Ecto neural progenitor cell (in vitro differentiated cells): ENCODE measurements at regions not wholly inside any gene's neighbourhood (a gene's known extent, or its start where the extent isn't known, plus 50 kb on each side); places are given as distances from the start of the nearest gene placed in this dataset.
"Not testable (repeated sequence)": the region's sequence is repeated elsewhere in the genome, so short reads cannot be mapped to it uniquely, and the experiment has no call there.

Experiments
- DNase-seq: peaks from one replicate; pipeline ENCODE4 v3.0.0-alpha.2; 2018; ENCODE audit warnings: low spot score

GRCh38 chr11:23257088-23257487 is 396.8 kb upstream of the CCDC179 start:
- no peak for DNase-seq

- no peak for DNase-seq
Observed at GRCh38 chr11:23257556-23257955, 397.3 kb upstream of the CCDC179 start.

GRCh38 chr11:23263466-23263865 is 403.2 kb upstream of the CCDC179 start:
- DNase-seq: no peak

GRCh38 chr11:23272095-23272494 is 411.8 kb upstream of the CCDC179 start:
- DNase-seq: no peak

- no peak for DNase-seq
Observed at GRCh38 chr11:23278121-23278520, 417.8 kb upstream of the CCDC179 start.

- no peak for DNase-seq
Observed at GRCh38 chr11:23280088-23280487, 419.8 kb upstream of the CCDC179 start.

- DNase-seq: no peak
Observed at GRCh38 chr11:23283666-23284065, 423.4 kb upstream of the CCDC179 start.

- no peak for DNase-seq
Observed at GRCh38 chr11:23284631-23285030, 424.4 kb upstream of the CCDC179 start.

GRCh38 chr11:23288003-23288783 is 427.9 kb upstream of the CCDC179 start:
- DNase-seq: no peak

- DNase-seq: no peak
Observed at GRCh38 chr11:23295241-23295640, 435.0 kb upstream of the CCDC179 start.

- DNase-seq: no peak
Observed at GRCh38 chr11:23308041-23308440, 447.8 kb upstream of the CCDC179 start.

- no peak for DNase-seq
Observed at GRCh38 chr11:23310276-23310675, 450.0 kb upstream of the CCDC179 start.

GRCh38 chr11:23311986-23312940 is 452.0 kb upstream of the CCDC179 start:
- no peak for DNase-seq

- DNase-seq: no peak
Observed at GRCh38 chr11:23313001-23313400, 452.7 kb upstream of the CCDC179 start.

GRCh38 chr11:23314162-23314561 is 453.9 kb upstream of the CCDC179 start:
- DNase-seq: no peak

GRCh38 chr11:23315286-23315685 is 455.0 kb upstream of the CCDC179 start:
- DNase-seq: no peak

GRCh38 chr11:23317816-23318215 is 457.5 kb upstream of the CCDC179 start:
- no peak for DNase-seq

GRCh38 chr11:23318670-23319069 is 458.4 kb upstream of the CCDC179 start:
- no peak for DNase-seq

GRCh38 chr11:23320131-23320530 is 459.9 kb upstream of the CCDC179 start:
- DNase-seq: no peak

GRCh38 chr11:23335586-23335985 is 475.3 kb upstream of the CCDC179 start:
- not testable (repeated sequence) for DNase-seq

- no peak for DNase-seq
Observed at GRCh38 chr11:23336961-23337360, 476.7 kb upstream of the CCDC179 start.

GRCh38 chr11:23353611-23354010 is 493.3 kb upstream of the CCDC179 start:
- DNase-seq: no peak

GRCh38 chr11:23359297-23359696 is 499.0 kb upstream of the CCDC179 start:
- no peak for DNase-seq
